T-helper 2 cell (primary cell): ENCODE measurements at regions not wholly inside any gene's neighbourhood (a gene's known extent, or its start where the extent isn't known, plus 50 kb on each side); places are given as distances from the start of the nearest gene placed in this dataset.
"Not testable (repeated sequence)": the region's sequence is repeated elsewhere in the genome, so short reads cannot be mapped to it uniquely, and the experiment has no call there.

Experiments used
- DNase-seq, 5 experiments: peaks; one replicate each; pipeline versions ENCODE4 v3.0.0 to v3.0.0-alpha.2; 2012 to 2022

DNA sequence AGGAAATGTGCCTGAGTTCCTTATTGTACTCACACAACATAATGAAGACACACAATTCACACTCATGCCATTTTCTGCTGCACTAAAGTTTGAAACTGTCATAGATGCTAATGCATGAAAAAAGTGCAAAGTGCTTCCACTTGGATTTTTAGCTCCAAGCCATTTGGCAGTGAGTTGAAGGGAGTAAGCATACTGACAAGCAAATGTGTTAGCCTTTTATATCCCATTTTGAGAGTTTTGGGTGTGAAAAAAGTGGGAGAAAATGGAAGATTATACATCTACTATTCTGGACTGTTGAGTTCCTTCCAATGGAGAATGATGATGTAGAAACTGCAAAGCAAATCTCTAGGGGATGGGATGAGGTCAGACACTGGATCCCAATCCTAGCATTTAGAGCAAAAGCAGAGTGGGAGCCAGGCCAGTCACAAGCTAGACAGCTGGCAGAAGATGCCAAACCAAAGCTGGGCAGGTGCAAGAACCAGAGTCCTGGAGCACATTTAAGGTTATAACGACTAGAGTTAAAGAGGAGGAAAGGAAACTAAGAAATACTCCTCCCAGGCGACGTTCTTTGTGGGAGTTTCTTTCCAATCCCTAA is 216.8 kb downstream of the FBXO8 start:
- DNase-seq: no peak

DNA sequence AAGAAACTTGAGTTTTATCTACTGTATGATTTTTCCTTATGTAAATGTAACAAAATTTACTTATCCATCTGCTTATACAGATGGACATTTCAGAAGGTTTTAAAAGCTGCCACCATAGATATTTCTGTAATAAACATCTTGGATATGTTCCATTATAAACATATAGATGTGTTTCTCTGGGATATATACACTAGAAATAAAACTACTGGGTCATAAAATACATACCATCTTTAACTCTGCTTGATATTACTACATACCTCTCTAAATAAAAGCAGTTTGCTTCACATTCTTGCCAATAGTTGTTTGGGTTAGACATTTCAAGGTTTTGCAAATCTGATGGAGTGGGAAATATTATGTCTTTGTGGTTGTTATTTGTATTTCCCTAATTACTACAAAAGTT is 220.6 kb downstream of the FBXO8 start:
- DNase-seq: no peak

DNA sequence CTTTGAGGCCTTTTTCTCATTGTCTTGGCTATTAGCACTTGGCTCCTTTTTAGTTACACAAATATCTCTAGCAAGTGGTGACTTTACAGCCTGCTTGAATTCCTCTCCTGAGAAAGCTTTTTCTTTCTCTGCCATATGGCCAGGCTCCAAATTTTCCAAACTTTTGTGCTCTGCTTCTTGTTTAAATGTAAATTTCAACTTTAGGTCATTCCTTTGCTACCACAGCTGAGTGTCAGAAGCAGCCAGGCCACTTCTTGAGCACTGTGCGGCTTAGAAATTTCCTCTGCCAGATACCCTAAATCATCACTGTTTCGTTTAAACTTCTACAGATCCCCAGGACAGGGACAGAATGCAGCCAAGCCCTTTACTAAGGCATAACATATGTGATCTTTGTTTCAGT is 222.4 kb downstream of the FBXO8 start:
- DNase-seq: no peak

DNA sequence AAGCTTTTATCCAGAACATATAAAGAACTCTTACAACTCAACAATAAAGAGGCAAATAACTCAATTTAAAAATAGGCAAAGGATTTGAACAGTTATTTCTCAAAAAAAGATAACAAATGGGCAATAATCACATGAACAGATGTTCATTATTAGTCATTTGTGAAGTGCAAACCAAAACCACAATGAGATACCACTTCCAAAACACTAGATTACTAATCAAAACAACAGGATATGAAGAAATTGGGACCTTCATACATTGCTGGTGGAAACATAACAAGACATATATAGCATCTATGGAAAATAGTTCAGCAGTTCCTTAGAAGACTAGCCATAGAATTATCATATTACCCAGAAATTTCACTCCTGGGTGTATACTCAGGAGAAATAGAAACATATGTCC is 224.6 kb downstream of the FBXO8 start:
- DNase-seq: peak in 1 of 5 experiments; percentile 31

DNA sequence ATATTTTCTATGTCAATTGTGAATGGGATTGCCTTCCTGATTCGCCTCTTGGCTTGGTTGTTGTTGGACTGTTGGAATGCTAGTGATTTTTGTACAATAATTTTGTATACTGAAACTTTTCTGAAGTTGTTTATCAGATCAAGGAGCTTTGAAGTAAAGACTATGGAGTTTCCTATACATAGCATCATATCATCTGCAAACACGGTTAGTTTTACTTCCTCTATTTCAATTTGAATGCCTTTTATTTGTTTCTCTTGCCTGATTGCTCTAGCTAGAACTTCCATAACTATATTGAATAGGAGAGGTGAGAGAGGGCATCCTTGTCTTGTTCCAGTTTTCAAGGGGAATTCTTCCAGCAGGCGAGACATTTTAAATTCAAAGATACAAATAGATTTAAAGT is 226.5 kb downstream of the FBXO8 start:
- no peak for DNase-seq

DNA sequence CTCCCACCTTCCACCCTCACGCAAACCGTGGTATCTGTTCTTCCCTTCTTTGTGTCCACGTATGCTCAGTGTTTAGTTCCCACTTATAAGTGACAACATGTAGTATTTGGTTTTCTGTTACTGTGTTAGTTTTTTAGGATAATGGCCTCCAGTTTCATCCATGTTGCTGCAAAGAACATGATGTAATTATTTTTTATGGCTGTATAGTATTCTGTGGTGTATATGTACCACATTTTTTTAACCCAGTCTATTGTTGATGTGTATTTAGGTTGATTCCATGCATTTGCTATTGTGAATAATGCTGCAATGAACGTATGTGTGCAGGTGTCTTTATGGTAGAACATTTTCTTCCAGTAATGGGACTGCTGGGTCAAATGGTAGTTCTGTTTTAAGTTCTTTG is 228.1 kb downstream of the FBXO8 start:
- DNase-seq: no peak

DNA sequence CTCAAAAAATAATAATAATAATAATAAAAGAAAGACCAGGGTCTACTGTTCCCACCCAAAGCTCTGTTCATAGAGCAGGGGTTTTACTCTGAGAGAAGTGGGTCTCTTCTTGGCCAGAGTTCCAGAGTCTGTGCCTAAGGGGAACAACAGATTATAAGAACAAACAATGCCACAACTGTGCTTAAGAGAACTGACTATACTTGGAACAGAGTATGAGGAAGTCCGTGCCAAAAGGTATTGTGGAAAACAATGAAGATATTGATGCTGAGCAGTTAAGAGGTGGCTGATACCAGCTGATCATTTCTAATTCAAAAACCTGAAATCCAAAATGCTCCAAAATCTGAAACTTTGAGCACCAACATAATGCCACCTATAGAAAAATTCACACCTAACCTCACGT is 229.6 kb downstream of the FBXO8 start:
- no peak for DNase-seq

DNA sequence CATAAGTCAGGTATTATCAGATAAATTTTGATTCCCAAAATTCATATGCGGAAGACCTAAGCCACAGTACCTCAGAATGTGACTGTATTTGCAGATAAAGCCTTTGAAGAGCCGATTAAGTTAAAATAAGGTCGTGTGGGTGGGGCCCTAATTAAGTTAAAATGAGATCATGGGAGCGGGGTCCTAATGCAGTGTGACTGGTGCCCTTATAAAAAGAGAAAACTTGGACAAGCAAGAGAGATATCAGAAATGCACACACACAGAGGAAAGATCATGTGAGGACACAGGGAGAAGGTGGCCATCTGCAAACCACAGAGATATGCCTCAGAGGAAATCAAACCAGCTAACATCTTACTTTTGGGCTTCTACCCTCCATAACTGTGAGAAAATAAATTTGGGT is 236.1 kb downstream of the FBXO8 start:
- DNase-seq: no peak

DNA sequence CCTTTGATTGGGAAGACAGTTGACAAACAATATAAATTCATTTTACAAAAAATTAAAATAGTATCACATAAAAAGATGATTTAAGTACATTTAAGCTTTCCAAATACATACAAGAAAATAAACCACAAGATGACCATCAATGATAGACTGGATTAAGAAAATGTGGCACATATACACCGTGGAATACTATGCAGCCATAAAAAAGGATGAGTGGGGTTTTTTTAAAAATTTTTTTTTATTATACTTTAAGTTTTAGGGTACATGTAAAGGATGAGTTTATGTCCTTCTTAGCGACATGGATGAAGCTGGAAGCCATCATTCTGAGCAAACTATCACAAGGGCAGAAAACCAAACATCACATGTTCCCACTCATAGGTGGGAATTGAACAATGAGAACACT is 237.6 kb downstream of the FBXO8 start:
- not testable (repeated sequence) for DNase-seq

DNA sequence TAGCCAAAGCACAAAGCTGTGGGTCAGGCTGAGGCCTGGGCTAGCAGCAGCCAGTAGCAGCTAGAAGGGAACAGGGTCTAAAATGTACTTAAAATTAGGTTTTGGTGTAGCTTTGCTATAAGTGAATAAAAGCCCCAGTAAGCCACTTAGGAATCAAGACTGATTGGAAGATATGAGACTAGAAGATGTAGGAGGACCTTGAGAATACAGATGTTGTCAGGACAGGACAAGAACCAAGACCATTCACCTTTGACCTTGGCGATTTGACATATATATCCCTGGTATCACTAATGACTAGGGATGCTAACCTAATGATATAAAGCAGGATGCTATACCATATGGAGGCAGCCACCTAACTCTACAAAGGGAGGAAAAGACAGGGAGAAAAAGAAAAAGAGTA is 238.1 kb downstream of the FBXO8 start:
- DNase-seq: no peak

DNA sequence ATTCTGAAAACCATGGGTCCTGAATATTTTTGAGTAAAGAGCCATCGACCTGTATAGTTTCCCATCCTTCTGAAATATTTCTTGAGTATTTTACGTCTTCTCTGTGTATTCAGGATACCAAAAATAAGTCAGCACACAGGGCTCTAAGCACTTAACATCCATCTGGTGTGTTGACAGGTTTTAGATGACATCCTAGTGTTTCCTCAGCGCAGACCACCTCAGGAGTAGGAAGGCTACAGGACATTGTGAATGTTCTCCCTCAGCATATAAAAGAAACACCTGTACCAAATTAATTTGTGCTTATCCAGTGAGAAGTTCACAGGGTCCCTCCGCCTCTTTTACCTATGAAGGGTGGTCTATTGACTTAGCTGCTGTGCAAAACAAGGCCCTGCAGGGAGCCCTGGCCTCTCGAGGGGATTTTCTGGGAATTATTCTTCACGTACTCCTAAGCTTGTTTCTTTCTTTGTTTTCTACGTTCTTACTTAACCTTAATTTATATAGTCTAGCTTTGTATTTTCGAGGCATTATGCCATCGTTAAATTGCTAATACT is 241.8 kb downstream of the FBXO8 start:
- DNase-seq: no peak

DNA sequence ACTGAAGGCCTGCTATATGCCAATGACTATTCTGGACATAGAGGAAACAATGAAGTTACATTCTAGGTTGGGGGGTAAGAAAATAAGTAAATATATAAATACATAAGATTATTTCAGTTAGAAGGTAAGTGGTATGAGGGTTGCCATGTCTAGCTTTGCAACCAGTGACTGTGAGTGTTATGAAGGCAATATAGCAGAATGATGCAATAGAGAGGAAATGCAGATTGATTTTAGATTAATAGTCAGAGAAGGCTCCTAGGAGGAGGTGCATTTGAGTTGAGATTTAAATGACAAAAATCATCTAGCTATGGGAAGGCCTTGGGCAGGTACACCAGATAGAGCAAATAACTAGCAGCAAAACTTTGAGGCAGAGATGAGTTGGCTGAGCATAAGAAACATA is 243.2 kb downstream of the FBXO8 start:
- no peak for DNase-seq

DNA sequence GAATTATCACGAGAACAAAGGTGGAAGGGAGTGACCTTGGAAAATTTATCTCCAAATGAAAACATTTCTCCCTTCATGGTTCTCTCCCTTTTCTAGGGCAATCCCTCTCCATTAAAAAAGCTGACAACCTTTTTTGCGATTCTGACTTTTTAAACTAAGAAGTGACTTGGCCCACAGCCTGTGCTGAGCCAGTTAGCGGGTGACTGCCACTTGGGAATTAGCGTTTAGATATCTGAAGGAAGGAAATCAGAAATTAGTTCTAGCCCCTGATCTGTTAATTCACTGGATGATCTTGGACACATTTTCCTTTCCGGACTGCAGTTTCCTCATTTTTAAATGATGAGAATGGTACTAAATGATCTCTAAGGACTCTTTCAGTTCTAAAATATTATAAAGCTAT is 245.0 kb downstream of the FBXO8 start:
- no peak for DNase-seq

DNA sequence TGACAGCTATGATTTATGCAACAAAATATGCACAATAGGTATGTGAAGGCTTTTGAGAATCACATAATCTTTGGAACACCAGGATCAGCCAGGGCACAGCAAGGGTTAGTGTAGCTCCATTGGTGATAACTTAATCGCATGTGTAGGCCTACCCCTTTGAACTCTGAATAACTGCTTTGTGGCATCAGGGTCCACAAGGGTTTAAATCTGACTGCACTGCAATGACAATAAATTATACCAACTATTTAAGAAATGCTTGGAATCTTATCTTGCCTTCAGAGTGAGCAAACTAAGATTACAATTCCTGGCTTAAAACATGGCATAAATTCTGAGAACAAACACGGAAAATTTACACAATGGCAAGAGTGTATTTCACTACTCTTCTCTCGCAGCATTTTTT is 245.8 kb downstream of the FBXO8 start:
- DNase-seq: no peak

DNA sequence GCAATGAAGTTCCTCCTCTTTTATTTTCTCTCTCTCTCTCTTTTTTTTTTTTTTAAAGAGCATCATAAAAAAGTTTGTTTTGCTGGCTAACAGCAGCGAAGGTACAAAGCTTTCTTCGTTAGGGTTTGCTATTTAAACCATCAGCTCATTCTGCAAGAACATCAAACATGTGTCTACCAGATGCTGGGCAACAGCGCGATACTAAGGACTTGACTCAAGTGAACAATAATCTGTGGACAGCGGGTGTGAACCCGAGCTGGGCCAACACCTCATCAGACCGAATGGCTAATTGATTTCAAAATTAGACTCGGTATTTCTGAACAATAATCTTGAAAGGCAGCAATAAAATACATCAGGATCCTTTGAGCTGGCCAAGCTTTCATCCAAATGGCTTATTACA is 246.4 kb downstream of the FBXO8 start:
- no peak for DNase-seq

DNA sequence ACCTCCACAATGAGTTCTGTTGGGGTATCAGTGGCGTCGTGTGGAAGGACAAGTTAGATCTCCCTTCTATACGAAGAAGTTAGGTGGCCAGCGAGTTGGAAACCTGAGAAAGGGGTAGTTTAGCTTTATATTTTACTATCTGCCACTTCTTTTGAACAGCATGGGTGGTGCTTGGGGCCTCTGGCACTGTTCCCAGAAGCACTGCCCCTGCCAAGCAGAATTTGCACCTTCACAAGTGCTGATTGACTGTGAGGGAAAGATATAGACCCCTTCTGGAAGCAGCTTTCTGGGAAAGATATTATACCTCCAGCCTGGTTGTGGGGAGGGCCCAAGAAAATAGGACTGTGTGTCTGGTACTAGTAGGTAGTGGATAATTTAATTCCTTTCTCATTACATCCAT is 246.9 kb downstream of the FBXO8 start:
- no peak for DNase-seq

DNA sequence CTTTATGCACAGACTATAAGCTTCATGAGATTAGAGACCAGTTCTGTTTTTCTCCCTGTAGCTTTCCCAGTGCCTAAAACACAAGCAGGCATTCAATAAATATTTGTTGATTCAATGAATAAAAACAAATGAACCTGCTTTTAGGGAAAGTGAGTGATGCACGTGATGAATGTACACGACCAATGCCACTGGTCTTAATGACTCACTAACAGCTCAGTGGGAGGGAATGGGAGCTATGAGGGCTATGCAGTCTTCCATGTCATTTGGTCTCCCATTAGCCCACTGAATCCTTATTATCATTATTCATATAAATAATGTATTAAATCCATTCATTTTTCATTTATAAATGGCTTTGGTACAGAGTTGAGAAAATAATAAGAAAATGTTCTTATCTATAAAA is 247.4 kb downstream of the FBXO8 start:
- no peak for DNase-seq

DNA sequence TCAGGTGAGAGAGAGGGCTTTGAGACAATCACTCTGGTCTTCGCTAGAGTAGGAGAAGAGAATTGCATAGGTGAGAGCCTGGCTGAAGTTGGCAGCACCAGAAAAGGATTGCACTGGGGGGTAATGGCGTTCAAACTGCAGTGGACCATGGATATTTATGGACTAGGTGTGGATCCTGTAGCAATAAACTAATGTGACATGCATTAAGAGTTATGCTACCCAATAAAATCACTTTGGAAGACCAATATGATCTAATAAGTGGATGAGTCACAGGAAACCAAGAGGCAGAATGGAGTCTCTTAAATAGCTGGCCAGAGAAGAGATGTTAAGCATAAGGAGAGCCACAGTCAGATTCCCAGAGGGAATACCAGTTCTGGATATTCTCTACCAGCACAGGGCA is 259.8 kb downstream of the FBXO8 start:
- DNase-seq: no peak

DNA sequence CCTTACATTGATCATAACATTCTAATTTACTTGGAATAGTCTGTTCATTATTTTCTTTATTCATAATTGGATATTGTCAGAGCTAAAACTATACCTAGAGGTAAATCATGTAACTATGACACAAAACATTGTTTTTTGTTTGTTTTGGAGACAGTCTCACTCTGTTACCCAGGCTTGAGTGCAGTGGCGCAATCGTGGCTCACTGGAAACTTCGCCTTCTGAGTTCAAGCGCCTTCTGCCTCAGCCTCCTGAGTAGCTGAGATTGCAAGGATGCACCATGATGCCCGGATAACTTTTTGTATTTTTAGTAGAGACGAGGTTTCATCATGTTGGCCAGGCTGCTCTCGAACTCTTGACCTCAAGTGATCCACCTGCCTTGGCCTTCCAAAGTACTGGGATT is 265.2 kb downstream of the FBXO8 start:
- DNase-seq: no peak

DNA sequence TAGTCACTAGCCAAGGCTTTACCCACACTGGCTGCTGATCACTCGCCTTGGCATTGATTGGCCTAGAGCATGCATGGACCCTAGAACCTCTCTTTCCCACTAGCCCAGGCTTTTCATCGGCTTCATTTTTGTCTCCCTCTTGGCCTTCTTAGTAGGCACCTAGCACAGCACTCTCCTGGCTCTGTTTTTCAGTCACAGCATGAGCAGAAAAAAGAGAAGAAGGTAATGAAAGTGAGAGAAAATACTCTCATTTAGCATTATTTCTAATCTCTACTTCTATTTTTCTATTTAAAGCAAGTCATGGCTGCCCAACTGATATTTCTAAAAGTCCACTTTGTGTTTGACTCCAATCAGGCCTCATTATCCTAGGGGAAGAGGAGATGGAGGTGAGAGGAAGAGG is 267.2 kb downstream of the FBXO8 start:
- DNase-seq: no peak

DNA sequence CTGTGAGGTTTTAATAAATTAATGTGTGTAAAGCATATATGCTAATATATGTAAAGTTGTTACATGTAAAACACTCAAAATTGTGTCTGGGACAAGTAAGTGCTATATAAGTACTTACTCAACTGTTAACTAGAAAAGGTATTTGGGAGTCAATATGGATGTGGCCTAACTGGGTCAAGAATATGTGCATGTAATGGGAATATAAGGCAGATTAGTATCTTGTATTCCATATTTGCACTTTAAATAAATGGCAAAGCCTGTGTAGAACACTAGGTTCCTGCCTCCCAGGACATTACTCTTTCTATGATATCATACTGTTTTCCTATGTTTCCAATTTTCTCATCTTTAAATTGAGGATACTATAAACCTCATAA is 270.6 kb downstream of the FBXO8 start:
- DNase-seq: no peak

DNA sequence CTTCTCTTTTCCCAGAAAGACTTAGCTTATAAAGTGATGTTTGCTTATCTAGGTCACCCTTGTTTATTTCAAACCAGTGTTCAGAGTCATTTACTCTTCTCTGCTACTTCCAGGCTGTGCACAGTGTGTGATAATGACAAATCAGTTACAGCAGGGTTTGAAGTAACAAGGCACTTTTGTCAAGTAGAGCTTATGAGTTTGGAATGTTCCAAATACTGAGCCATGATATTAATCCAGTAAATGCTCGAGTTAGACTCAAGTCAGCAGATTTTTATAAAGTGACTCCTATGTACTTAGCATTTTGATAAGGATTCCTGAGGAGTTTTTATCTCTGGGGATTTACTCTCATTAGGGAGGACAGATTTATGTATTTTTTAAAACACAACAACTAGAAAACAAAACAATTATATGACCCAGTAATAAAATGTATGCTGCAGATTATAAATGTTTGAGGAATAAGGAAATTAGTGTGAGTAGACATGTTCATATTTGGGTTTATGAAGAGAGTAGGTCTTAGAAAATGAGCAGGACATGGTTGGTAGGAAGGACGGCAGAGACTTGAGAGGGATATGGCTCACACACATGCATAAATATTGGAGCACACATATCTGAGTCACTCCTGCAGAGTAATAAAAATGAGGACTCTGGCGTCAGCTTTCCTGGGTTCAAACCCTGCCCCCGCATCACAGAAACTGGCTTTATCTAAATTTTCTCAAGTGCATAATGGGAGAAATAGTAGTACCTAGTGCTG is 271.2 kb downstream of the FBXO8 start:
- DNase-seq: no peak

DNA sequence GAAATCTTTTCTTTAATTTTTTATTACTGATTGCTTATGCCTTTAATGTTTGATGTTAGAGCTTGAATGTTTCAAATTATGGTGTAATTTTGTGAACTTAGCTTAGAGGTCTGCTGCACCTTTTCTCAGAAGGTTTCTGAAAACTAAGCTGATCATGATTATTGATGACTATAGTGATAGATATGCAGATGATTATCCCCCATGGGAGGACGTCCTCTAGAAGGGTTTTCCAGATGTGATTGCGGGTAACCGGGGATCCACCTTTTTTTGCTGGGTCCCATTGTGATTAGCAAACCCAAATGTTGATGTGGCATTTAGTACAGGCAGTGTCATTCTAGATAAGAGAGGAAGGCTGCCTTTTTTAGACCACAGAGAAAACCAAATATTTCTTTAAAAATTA is 272.9 kb downstream of the FBXO8 start:
- DNase-seq: no peak

DNA sequence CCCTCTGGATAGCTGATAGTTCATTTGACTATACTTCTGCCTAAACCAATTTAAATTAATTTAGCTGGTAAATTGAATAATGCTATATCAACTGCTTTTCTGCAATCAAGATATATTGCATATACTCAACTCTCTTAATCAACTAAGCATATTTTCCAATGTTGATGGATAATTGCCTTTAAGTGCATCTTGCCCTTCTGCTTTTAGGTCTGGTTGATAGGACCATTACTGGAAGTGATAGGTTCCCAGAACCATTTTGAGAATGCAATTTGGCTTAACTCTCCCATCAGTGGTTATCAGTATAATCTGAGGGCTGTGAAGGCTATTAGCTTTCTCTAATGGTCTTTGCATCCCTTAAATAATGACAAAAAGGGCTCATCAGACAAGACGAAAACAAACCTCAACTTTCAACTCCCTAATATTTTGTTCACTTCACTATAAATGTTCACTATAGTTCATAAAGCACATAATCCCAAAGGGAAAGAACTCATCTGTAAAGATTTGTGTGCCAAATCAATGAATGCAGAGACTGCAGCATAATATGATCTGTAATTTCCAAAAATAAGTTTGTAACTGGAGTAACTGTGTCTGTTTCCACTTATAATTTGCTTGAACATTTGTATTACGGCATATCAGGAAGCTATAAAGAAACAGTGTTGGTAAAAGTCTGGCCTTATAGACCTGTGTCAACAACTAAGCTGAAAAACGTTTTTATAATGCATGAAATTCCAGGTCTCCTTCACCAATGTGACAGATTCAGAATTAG is 273.6 kb downstream of the FBXO8 start:
- DNase-seq: no peak
